Globus pallidus (tissue), 1 donor: ENCODE measurements at regions not wholly inside any gene's neighbourhood (a gene's known extent, or its start where the extent isn't known, plus 50 kb on each side); places are given as distances from the start of the nearest gene placed in this dataset.
A peak's percentile ranks its signal among the peaks of the same experiment; 100 is the strongest.

ENCODE experiments used
- DNase-seq: peaks from one replicate; pipeline ENCODE4 v3.0.0-alpha.2; 2015; ENCODE audit warnings: low spot score

DNA sequence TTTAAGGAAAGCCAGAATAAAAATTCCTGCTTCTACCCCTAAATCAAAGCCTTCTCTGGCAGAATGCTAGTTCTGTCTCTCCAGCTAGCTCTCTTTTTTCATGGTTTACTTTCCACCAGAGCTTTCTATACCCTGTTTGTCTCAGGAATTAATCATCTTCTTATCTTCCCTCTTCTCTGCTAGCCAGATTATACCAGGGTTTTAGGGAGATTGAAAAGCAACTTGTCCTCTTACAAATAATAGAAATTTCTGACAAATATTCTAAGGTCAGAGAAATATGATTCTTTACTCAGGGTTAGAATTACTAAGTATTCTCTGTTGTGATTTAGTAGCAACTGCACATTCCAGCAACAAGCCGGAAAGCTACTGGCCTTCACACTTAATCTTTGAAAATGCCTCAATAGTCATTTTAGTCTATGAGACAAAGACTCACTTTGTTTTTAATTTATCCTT is 166.4 kb downstream of the TANC2 start:
- peak; percentile 56 for DNase-seq

DNA sequence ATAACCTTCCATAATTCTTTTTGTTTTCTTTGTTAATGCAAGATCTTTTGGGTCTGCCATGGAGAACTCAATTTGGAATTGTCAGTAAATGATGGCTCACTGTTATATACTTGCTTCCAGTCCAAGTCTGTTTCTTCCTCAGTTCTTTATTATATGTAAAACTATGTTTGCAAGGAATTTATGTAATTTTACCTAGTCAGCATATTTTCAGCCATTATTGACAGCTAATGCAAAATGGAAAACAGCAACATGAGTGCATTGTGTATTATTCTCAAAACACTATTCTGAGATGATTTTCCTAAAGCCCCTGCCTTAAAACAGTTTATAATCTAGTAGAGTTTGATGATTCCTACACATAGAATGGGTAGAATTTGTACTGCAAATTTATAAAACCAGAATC is 167.5 kb downstream of the TANC2 start:
- no peak for DNase-seq

DNA sequence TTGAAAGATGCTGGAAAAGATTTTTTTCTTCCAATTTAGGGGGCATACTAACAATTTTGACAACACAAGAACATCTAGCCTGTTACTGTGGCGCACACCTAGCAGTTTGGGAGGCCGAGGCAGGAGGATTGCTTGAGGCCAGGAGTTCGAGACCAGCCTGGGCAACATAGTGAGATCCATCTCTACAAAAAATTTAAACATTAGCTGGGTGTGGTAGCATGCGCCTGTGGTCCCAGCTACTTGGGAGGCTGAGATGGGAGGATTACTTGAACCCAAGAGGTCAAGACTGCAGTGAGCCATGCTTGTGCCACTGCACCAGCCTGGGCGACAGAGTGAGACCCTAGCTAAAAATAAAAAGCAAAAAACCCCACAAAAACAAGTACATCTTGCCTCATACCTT is 168.8 kb downstream of the TANC2 start:
- no peak for DNase-seq

DNA sequence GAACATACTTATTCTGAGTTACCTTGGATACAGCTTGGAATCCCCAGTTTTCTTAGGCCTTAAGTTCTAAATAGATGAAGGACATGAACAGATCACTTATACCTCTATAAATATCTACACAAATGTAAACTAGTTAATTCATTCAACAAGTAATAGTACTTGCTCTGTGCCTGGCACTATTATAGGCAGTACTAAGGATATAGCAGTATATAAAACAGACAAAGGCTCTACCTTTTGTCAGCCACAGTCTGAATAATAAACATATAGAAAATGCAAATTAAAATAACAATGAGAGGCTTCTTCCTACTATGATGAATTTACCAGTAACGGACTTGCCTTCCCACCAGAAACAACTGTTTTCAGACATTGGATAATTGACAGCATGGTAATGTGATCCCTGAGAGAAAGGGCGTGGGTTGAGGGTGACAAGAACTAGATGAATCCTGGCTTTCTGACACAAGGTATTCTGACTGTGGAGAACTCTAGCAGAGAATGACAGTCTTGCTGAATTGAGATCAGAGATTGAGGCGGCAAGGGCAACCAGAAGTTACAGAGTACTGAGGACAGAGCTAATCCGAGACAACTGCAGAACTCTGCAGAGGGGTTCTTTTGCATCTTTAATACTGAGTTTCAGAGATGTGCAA is 170.5 kb downstream of the TANC2 start:
- peak; percentile 46 for DNase-seq

DNA sequence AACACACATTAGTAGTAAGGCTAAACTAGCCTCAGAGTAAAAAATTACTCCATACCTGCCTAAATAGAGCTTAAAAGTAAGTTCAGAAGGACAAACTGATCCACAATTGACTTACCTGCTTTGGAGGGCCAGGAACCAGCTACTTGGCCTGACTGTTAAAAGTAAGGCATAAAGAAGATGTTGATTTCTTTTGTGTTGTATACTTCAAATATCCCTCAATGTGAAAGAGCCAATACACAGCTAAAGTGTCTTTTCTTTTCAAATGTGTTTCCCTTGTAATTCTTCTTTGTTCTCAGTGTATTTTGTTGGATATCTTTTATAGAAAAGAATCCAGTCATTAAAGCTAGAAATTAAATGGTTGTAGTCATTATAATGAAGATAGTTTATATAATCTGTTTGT is 171.1 kb downstream of the TANC2 start:
- no peak for DNase-seq

DNA sequence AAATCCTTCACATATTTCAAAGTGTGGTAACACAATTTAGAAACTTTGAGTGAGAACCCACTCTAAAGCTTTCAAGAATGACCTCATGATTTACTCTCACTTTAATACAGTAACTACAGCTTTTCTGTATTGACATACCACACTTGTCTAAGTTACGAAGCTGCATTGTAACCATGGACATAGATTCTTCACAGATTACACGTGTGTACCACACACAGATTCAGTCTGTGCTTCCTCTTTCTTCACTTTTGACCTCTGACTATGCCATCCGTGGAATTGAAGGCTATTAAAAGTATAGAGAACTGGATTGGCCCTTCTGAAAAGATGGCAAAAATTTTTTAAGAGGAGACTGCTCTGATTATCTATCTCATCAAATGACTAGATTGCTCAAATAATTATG is 172.7 kb downstream of the TANC2 start:
- DNase-seq: no peak

DNA sequence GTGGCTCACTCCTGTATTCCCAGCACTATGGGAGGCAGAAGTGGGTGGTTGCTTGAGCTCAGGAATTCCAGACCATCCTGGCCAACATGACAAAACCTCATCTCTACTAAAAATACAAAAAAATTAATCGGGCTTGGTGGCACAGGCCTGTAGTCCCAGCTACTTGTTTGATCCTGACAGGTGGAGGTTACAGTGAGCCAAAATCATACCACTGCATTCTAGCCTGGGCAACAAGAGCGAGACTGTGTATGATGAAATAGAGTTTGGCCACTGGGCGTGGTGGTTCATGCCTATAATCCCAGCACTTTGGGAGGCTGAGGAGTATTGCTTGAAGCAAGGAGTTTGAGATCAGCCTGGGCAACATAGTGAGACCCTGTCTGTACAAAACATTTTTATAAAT is 173.3 kb downstream of the TANC2 start:
- no peak for DNase-seq

DNA sequence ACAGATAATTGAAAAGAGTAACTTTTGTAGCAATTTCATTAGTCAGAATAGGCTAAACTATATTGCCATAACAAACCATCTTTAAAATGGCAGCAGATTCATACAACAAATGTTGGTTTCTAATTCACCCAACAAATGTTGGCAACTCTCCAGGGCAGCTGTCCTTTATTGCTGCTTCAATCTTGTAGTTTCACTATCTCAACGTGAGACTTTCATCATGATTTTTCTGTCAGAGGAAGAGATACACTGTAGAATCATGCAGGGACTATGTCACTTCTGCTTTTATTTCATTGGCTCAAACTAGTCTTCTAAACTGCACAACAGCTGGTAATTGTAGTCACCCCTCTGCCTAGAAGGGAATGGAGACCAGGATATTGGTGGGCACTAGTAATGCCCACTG is 174.2 kb downstream of the TANC2 start:
- DNase-seq: peak; percentile 53

DNA sequence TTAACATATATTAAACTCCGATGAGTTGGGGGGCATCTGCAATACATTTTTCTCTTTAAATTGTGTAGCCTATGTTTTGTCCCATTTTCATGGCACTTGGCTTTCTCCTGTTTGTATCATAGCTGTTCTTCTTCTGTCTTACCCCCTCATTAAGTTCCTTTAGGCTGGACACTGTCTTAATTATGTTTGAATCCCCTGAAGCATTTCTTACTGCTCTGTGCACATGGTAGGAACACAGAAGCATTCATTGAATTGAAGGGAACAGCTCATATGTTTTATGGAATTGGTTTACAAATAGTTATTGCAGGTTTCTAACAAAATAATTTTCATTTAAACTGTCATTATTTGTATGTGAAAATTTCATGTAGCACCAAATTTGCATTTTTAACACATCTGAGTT is 176.8 kb downstream of the TANC2 start:
- no peak for DNase-seq

DNA sequence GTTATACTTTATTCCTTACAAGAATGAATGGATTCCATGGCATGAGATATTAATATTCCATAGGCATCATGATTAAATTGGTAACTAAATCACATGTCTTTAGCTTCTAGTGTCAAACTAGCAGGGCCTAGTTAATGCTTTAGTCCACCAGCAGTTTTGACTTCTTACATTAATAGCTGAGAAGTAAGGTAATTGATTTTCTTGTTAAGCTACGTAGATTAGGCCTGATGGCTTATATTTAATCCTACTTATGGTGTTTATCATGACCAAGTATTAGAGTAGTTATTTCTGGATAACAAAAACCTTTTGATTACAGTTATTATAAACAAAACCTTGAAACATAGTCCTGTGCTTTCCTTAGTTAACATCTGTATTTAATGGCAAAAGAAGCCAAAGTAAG is 184.5 kb downstream of the TANC2 start:
- DNase-seq: no peak

DNA sequence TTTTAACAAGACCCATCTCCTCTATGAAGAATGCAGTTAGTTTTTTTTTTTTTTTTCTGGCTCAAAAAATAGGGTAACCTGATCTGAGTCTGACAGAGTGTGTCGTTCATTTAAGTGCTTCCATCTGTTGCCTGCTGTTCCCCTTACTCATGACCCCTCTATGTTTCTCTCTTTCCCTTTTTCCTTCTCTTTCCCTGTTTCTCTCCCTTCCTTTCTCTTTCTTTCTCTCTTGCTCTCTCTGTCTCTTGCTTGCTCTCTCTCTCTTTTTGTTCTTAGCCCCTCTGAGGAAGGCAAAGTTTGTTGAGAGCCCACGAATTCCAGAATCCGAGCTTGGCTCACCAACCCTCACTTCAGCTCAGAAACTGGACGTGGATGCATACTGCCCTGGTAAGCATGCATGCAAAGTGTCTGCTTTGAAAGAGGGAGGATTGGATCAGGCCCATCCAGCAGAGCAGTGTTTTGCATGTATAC is 185.0 kb downstream of the TANC2 start:
- peak; percentile 66 for DNase-seq

DNA sequence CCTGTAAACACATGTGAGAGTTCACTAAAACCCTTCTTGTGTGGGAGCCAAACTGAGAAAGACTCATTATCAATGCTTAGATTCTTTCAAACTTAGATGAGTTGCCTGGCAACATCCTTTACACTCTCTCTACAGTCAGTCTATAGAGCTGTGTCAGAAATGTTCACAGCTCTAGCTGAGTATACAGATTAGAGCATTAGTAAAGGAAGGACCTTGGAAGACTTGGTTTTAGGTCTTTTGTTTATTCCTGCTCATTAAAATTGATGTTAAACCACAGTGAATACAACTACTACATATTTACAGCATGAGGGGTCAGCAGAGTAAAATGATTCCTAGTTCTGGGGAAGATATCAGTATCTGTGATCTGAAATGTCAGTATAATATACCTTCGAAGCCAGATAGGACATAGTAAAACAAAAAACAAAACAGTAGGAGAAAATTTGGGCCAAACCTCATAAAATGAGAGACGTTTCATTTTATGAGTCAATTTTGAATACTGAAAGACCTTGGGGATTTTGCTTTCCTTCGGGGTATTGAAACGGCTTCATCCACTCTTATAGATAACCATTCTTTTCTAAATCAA is 186.0 kb downstream of the TANC2 start:
- DNase-seq: peak; percentile 65

DNA sequence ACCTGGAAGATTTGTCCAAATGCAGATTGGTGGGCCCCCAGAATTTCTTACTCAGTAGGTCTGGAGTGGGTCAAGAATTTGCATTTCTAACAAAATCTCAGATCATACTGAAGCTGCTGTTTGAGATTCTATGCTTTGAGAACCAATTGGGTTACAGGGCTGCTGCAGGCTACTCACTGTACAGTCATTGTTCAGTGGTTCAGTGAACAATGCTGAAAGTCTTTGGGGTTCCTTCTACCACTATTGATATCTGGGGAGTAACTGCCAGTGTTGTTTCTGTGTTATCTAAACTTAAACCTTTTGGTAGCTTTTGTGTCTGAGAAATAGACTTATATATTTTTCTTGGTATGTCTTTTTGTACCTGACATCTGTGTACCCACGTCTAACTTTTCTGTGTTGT is 187.5 kb downstream of the TANC2 start:
- peak; percentile 81 for DNase-seq

DNA sequence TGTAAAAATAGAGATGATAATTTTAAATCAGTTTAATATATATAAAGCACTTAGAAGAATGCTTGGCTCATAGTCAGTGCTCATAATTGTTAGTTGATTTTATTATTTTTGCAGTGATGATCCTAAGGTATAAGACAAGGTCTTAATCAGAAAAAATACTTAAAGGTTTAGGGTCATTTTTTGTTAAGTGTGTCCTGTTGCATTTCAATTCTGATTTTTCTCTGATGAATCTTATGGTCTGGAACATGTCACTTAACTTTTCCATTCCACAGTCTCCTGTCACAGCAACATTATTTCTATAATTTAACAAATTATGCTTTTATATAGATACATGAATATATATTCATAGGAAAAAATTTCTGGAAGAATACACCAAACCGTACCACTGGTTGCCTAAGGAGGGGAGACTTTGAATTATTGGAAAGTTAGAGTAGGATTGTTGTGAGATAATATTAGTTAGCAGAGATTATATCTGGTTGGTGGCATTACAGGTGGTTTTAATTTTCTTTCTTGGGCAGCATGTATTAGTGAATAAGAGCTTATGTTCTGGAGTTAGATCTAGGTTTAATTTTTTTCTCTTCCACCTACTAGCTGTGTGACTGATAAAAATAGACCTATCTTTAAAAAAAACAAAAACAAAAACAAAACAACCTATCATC is 188.7 kb downstream of the TANC2 start:
- DNase-seq: no peak

DNA sequence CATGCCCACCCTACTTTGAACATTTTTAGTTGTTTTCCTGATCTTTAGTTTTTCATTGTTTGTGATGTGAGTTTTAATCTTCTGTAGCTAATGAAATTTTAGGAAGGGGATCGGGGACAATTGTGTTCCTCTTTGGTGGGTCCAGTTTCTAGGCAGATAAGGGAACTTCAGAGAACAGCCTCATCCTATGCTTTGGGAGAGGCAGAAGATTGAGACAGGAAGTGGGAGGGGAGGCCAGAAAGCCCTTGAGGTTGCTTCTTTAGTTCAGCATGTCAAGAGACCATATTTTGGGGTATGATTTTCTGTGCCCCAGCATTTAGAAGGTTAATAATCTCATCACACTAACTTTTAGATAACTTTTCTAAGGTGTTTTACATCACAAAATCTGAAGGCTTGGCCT is 191.0 kb downstream of the TANC2 start:
- DNase-seq: no peak

DNA sequence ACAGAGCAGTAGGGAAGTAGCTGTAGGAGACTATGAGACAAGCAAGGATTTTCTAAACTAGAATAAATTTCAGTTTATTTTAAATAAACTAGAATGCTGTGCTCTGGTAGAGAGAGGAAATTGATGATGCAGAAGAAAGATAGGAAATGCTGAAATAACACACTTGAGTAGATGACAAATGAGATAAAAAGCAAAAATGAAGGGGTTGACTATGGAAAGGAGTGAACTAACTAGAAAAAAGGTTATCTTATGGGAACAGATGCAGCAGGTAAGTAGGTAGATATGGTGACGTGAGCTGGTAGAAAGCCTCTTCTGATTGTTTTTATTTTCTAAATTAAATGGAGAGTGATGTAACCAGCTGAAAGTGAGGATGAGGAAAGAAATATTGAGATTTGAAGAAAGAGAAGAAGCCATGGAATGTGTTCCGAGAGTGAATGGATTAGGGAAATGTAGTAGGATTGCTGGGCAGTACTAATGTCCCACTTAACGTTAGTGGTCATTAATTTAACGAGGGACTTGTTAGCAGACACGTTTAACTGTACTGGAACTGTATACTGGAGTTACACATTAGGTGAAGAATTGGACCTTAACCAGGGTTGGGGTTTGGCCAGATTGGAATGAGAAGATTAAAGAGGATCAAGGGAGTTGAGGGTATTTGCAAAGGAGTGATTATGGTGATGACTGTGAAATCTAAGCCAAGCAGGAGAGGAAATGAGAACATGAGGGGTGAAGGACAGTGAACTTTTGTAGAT is 196.5 kb downstream of the TANC2 start:
- DNase-seq: no peak

DNA sequence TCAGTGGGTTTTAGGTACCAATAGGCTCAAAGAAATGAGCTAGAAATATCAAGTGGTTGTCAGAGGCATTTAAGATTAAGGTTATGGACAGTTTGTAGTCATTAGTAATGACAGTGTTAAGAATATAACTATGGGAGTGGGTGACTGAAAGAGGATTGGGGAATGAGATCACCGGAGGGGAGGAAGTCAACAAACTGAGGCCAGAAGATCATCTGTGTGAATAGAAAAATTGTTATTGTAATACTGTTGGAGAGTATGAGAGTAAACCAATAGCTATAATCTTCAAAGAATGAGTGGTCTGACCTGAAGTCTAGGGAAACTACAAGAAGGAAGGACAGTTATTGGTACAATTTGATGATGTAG is 197.1 kb downstream of the TANC2 start:
- DNase-seq: no peak

DNA sequence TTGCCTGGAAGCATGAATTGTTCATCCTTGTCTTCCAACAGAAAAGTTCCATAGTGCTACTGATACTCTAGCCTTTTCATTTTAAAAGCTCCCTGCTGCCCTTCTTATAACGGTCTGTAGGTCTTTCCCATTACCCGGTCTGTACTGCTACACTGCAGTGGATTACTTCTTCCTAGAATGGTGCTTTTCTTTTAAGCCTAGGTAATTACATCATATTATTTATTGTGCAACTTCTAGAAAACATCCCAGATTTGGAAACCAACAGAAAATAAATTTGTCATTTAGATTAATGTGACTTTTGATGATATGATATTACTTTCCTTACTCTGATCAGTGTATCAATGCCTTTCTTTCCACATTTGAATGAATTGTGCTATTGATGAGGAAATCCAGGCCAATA is 199.4 kb downstream of the TANC2 start:
- DNase-seq: no peak

DNA sequence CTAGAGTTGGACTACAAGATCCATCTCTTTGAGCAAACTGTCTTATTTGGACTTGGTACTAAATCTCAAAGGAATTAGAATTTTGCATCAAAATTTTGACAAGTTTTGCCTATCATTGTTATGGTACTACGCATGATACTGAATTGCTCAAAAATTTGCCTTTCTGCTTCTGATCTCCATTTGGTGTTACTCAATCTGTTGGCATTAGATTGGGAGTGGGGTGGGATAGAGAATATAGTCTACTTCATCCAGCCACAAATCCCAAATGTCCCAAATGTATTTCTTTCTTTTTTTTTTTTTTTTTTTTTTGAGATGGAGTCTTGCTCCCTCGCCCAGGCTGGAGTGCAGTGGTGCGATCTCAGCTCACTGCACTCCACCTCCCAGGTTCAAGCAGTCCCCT is 204.8 kb downstream of the TANC2 start:
- DNase-seq: no peak

DNA sequence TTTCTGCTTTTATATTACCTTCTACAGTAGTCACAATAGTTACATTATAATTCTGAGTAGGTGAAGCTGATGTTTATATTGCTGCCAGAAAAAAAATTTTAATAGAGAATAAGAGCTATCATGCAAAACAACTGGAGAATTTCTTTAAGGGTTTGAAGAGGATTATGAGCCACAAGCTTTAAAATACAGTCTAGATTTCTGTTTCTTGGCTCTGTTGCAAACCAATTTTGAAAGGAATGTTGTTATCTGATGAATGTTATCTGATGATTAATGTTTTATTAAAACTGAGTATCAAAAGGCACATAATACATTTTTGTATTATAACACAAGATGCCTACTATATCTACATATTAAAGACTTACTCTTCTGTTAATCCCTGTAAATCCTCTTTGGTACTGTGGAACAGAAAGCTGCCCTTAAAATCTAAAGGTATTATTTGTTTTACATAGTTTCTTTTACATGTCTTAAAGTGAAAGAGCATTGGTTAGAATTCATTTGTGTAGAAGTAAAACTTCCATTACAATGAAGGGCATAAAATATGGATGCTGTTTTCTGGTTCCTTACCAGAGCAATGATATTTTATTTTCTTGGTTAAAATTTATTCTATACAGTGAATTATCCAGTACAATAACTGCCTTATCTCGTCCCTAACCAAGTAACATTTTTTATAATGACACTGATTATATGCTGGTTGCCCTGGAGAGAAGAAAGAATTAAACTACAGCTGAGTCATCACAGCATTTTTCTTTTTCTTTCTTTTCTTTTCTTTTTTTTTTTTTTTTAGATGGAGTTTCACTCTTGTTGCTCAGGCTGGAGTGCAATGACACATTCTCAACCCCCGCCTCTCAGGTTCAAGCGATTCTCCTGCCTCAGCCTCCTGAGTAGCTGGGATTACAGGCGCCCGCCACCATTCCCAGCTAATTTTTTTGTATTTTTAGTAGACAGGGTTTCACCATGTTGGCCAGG is 205.7 kb downstream of the TANC2 start:
- DNase-seq: no peak

DNA sequence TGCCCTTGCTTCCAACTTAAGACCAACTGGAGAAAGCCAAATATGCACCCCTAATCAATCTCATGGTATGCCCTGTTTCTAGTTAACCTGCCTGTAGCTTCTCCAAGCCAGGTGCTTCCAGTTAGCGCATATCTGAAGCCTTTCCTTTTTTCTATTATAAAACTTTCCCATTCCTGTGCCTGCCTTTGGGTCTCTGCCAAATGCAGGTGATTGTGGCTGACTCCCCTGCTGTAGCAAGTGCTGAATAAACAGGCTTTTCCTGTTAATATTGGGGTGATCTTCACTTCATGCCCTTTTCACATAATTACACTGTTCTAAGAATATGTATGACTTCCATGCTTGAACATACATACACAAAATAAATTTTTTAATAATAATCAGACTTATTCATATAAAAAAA is 207.4 kb downstream of the TANC2 start:
- no peak for DNase-seq

DNA sequence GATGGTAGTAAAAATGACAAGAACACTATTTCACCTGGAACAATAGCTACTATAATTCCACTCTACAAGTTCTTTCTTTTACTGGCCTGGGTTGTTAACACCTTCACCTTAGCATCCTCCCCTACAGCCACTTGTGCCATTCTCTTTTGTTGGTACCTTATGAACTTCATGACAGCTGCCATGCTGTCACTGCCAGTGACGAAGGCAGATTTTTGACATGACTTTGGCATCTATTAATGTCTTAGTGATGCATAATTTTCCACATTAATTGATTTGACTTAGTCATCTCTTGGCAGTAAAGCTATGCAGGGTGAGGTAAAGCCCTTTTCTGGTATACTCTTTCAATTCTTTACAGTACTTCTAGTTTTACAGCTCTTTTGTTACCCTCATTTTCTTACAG is 207.9 kb downstream of the TANC2 start:
- no peak for DNase-seq
